ENCODE measurements at regions not wholly inside any gene's neighbourhood (a gene's known extent, or its start where the extent isn't known, plus 50 kb on each side); places are given as distances from the start of the nearest gene placed in this dataset.

DNA sequence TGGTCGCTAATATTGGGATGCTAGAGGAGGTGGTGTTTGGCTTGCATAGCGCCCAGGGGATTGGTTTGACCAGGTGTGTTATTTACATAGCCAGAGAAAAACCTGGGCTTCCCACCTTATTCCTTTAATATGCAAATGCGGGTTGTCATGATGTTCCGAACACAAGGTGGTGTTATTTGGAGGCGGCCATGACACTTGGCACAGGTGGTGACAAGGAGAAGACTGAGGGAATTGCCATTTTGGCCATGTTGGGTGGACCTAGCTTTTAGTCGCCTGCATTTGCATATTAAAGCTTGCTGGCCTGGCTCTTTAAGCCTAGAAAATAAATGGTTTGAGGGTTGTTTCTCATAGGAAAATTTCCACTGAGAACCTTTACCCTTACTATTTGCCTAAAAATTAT, 490.5 kb downstream of the SIPA1L2 start:
- Histone ChIP-seq H3K4me2 (no peak overlapping the region), H3K4me1 (ENCODE audit: control insufficient read depth in 1 of 2, insufficient read depth in 2 of 2, low read depth in 1 of 2, low read length in 1 of 2) (peaks cover 7 to 10% of the 10 kb centered on the region in 2 experiments), H3K4me3 (ENCODE audit: low read depth in 2 of 2, low read length in 1 of 2) (no peak overlapping the region), H2AFZ (ENCODE audit: low read depth) (no peak overlapping the region), H3F3A (replicated peaks; ENCODE audit: insufficient read depth) (peaks cover 20% of the 10 kb centered on the region), H3K9ac (no peak overlapping the region), H3K79me2 (ENCODE audit: insufficient read depth) (no peaks in the 10 kb centered on the region), H3K9me2 (no peaks in the 10 kb centered on the region; the same call in 1 of the 2 replicates), H3K9me3 (peaks cover 5% of the 10 kb centered on the region; the same call in 1 of the 2 replicates), H3K27me3 (ENCODE audit: insufficient read depth) (no peaks in the 10 kb centered on the region), H3K36me3 (replicated peaks in 1 of 2; ENCODE audit: control insufficient read depth in 1 of 2, insufficient read depth in 2 of 2, low read length in 1 of 2) (no peaks in the 10 kb centered on the region), H4K20me1 (ENCODE audit: insufficient read depth) (no peaks in the 10 kb centered on the region), H3K27ac (ENCODE audit: low read depth in 2 of 2, low read length in 1 of 2) (no peak overlapping the region)
- 93% methylated on average over 6 of the region's 6 CpGs for WGBS (ENCODE audit: low lambda C conversion rate)
- no peak for DNase-seq
- ChIA-PET CTCF (interaction anchor here (1.2 kb wide), 1 partner anchor 10 kb away, joined by 3 read pairs; no protein-coding TSS in a partner anchor), POLR2A (no interaction called here)
- TF ChIP-seq SIN3A (IDR thresholded peaks at IDR 0.05; ENCODE audit: borderline replicate concordance, low read depth, low read length) (no peak), EZH2phosphoT487 (IDR thresholded peaks at IDR 0.05; ENCODE audit: borderline replicate concordance, low read depth) (no peak), ELF1 (IDR thresholded peaks at IDR 0.05) (no peak), JUND (IDR thresholded peaks at IDR 0.05) (no peak), CHD2 (IDR thresholded peaks at IDR 0.05; ENCODE audit: low read length, partially characterized antibody) (no peak), TCF12 (IDR thresholded peaks at IDR 0.05) (no peak), RXRA (IDR thresholded peaks at IDR 0.05; ENCODE audit: borderline replicate concordance, low read depth) (no peak), FOSL2 (IDR thresholded peaks at IDR 0.05; ENCODE audit: borderline replicate concordance, low read depth) (no peak), GABPA (IDR thresholded peaks at IDR 0.05; ENCODE audit: low read depth) (no peak), YY1 (IDR thresholded peaks at IDR 0.05; ENCODE audit: low read depth) (no peak)
- TF ChIP-seq, protein P1, sequence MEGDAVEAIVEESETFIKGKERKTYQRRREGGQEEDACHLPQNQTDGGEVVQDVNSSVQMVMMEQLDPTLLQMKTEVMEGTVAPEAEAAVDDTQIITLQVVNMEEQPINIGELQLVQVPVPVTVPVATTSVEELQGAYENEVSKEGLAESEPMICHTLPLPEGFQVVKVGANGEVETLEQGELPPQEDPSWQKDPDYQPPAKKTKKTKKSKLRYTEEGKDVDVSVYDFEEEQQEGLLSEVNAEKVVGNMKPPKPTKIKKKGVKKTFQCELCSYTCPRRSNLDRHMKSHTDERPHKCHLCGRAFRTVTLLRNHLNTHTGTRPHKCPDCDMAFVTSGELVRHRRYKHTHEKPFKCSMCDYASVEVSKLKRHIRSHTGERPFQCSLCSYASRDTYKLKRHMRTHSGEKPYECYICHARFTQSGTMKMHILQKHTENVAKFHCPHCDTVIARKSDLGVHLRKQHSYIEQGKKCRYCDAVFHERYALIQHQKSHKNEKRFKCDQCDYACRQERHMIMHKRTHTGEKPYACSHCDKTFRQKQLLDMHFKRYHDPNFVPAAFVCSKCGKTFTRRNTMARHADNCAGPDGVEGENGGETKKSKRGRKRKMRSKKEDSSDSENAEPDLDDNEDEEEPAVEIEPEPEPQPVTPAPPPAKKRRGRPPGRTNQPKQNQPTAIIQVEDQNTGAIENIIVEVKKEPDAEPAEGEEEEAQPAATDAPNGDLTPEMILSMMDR (IDR thresholded peaks at IDR 0.05): no peak
- TF ChIP-seq, protein P2, sequence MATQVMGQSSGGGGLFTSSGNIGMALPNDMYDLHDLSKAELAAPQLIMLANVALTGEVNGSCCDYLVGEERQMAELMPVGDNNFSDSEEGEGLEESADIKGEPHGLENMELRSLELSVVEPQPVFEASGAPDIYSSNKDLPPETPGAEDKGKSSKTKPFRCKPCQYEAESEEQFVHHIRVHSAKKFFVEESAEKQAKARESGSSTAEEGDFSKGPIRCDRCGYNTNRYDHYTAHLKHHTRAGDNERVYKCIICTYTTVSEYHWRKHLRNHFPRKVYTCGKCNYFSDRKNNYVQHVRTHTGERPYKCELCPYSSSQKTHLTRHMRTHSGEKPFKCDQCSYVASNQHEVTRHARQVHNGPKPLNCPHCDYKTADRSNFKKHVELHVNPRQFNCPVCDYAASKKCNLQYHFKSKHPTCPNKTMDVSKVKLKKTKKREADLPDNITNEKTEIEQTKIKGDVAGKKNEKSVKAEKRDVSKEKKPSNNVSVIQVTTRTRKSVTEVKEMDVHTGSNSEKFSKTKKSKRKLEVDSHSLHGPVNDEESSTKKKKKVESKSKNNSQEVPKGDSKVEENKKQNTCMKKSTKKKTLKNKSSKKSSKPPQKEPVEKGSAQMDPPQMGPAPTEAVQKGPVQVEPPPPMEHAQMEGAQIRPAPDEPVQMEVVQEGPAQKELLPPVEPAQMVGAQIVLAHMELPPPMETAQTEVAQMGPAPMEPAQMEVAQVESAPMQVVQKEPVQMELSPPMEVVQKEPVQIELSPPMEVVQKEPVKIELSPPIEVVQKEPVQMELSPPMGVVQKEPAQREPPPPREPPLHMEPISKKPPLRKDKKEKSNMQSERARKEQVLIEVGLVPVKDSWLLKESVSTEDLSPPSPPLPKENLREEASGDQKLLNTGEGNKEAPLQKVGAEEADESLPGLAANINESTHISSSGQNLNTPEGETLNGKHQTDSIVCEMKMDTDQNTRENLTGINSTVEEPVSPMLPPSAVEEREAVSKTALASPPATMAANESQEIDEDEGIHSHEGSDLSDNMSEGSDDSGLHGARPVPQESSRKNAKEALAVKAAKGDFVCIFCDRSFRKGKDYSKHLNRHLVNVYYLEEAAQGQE (IDR thresholded peaks at IDR 0.05; ENCODE audit: low read depth, low read length): no peak

DNA sequence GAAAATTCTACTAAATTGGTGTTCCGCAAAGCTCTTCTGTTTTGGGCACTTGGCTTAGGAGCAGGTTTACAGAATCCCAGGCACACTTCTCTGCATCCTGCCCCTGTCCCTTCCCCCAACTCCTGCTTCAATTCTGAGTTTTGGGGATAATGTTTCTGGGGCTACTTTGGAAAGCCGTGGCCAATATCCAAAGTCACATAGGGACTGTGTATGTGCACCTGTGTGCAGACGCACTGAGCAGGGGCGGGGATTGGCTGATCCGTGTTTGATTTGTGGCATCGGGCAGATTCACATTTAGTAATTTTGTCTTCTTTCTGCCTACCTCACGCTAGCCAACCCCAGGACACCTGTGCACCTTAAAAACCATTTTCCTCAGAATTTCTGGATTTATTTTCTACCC, 491.9 kb downstream of the SIPA1L2 start:
- no peak overlapping the region for H2AFZ ChIP-seq (ENCODE audit: low read depth)
- H3K27me3 ChIP-seq (ENCODE audit: insufficient read depth): no peaks in the 10 kb centered on the region
- POLR2A ChIA-PET: interaction anchor here (0.7 kb wide), 1 partner anchor 489 kb away, joined by 6 read pairs; no protein-coding TSS in a partner anchor
- no peaks in the 10 kb centered on the region for H3K36me3 ChIP-seq (replicated peaks in 1 of 2; ENCODE audit: control insufficient read depth in 1 of 2, insufficient read depth in 2 of 2, low read length in 1 of 2)
- H3K4me3 ChIP-seq (ENCODE audit: low read depth in 2 of 2, low read length in 1 of 2): no peak overlapping the region
- 93% methylated on average over 7 of the region's 7 CpGs for WGBS (ENCODE audit: low lambda C conversion rate)
- H3K9ac ChIP-seq: no peak overlapping the region
- peaks cover 1 to 3% of the 10 kb centered on the region in 2 experiments for H3K4me1 ChIP-seq (ENCODE audit: control insufficient read depth in 1 of 2, insufficient read depth in 2 of 2, low read depth in 1 of 2, low read length in 1 of 2)
- no peak overlapping the region for H3K27ac ChIP-seq (ENCODE audit: low read depth in 2 of 2, low read length in 1 of 2)
- no peaks in the 10 kb centered on the region for H4K20me1 ChIP-seq (ENCODE audit: insufficient read depth)
- no peak for DNase-seq
- no peak overlapping the region for H3K4me2 ChIP-seq
- no peaks in the 10 kb centered on the region; the same call in 1 of the 2 replicates for H3K9me2 ChIP-seq
- H3F3A ChIP-seq (replicated peaks; ENCODE audit: insufficient read depth): peaks cover 12% of the 10 kb centered on the region
- CTCF ChIA-PET: no interaction called here
- H3K79me2 ChIP-seq (ENCODE audit: insufficient read depth): no peaks in the 10 kb centered on the region
- peaks cover 5% of the 10 kb centered on the region; the same call in 1 of the 2 replicates for H3K9me3 ChIP-seq
- TF ChIP-seq, protein P3, sequence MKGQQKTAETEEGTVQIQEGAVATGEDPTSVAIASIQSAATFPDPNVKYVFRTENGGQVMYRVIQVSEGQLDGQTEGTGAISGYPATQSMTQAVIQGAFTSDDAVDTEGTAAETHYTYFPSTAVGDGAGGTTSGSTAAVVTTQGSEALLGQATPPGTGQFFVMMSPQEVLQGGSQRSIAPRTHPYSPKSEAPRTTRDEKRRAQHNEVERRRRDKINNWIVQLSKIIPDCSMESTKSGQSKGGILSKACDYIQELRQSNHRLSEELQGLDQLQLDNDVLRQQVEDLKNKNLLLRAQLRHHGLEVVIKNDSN (IDR thresholded peaks at IDR 0.05; ENCODE audit: borderline replicate concordance, low read depth): no peak
- TF ChIP-seq CHD2 (IDR thresholded peaks at IDR 0.05; ENCODE audit: low read length, partially characterized antibody) (no peak), FOXM1 (IDR thresholded peaks at IDR 0.05; ENCODE audit: low read depth) (no peak), NRF1 (IDR thresholded peaks at IDR 0.05; ENCODE audit: low read depth, low read length) (no peak), POLR2AphosphoS5 (IDR thresholded peaks at IDR 0.05; ENCODE audit: low read depth, low read length) (no peak)
- TF ChIP-seq, protein P2 (IDR thresholded peaks at IDR 0.05; ENCODE audit: low read depth, low read length): no peak

All from SK-N-SH (cell line).